Activated CD8-positive, alpha-beta memory T cell treated with anti-CD3 and anti-CD28 coated beads, Interleukin-2, amount 50 U/mL, for 48 hours (primary cell): ENCODE measurements at regions not wholly inside any gene's neighbourhood (a gene's known extent, or its start where the extent isn't known, plus 50 kb on each side); places are given as distances from the start of the nearest gene placed in this dataset.
A peak's percentile ranks its signal among the peaks of the same experiment; 100 is the strongest.
"Not testable (repeated sequence)": the region's sequence is repeated elsewhere in the genome, so short reads cannot be mapped to it uniquely, and the experiment has no call there.

Source experiments
- DNase-seq: peaks from one replicate; pipeline ENCODE4 v3.0.0-alpha.2; 2020

- DNase-seq = no peak
Observed at GRCh38 chr7:159207393-159207792, 62.7 kb upstream of the VIPR2 start.

- DNase-seq = no peak
Observed at GRCh38 chr7:159205833-159206232, 61.2 kb upstream of the VIPR2 start.

GRCh38 chr7:159204664-159205063 lies 60.0 kb upstream of the VIPR2 start:
- no peak for DNase-seq

GRCh38 chr7:159203253-159203652 lies 58.6 kb upstream of the VIPR2 start:
- DNase-seq = not testable (repeated sequence)

- DNase-seq = no peak
Observed at GRCh38 chr7:159201722-159202330, 57.2 kb upstream of the VIPR2 start.

- DNase-seq = no peak
Observed at GRCh38 chr7:159200421-159200820, 55.8 kb upstream of the VIPR2 start.

GRCh38 chr7:159198016-159198724 lies 53.5 kb upstream of the VIPR2 start:
- no peak for DNase-seq

- peak; percentile 60 for DNase-seq
Observed at GRCh38 chr7:159197066-159197975, 52.7 kb upstream of the VIPR2 start.

GRCh38 chr7:159196584-159196983 lies 51.9 kb upstream of the VIPR2 start:
- no peak for DNase-seq

- DNase-seq = no peak
Observed at GRCh38 chr7:159195946-159196345, 51.3 kb upstream of the VIPR2 start.
